Esophagus muscularis mucosa (tissue), 4 donors: ENCODE measurements at regions not wholly inside any gene's neighbourhood (a gene's known extent, or its start where the extent isn't known, plus 50 kb on each side); places are given as distances from the start of the nearest gene placed in this dataset.

Experiments used
- CTCF ChIP-seq, 3 experiments: fragments of 200-600 bp in 2 of 3; fragments of 450-650 bp in 1 of 3; sonication (generic) in 2 of 3; IDR thresholded peaks; one replicate each; pipeline ENCODE4 v1.5.1; 2017 to 2019; ENCODE audit warnings: antibody characterized with exemption in 3 of 3, mild to moderate bottlenecking in 2 of 3, moderate library complexity in 1 of 3
- EP300 ChIP-seq: sonication (generic); formaldehyde crosslinking; IDR thresholded peaks from one replicate; pipeline ENCODE4 v1.6.1; 2017; ENCODE audit warnings: antibody characterized with exemption
- POLR2A ChIP-seq: fragments of 450-650 bp; IDR thresholded peaks from one replicate; pipeline ENCODE4 v1.6.1; 2017; ENCODE audit warnings: antibody characterized with exemption, moderate library complexity, mild to moderate bottlenecking, low read depth

GRCh38 chr6:47156196-47156595, 114.1 kb upstream of the ADGRF1 start:
- TF ChIP-seq POLR2A (no peak), CTCF (IDR thresholded peaks at IDR 0.05) (no peak), EP300 (no peak)
